H1 (cell line): ENCODE measurements at regions not wholly inside any gene's neighbourhood (a gene's known extent, or its start where the extent isn't known, plus 50 kb on each side); places are given as distances from the start of the nearest gene placed in this dataset.

Experiments
- CHD1 ChIP-seq: IDR thresholded peaks from 2 replicates; pipeline ENCODE4 v1.6.1; 2012; ENCODE audit warnings: low read depth, low read length, improper control_type of control experiment
- EZH2 ChIP-seq: fragments of 200-600 bp; sonication (generic); IDR thresholded peaks from 2 replicates; pipeline ENCODE4 v1.7.1; 2012; ENCODE audit warnings: low read depth, mild to moderate bottlenecking, moderate library complexity, low read length, inconsistent platforms; ENCODE audit not compliant: severe bottlenecking
- GABPA ChIP-seq: IDR thresholded peaks from 2 replicates; pipeline ENCODE4 v1.6.1; 2011; ENCODE audit warnings: mild to moderate bottlenecking, low read length, moderate library complexity, borderline replicate concordance; ENCODE audit not compliant: insufficient read depth
- GTF2F1 ChIP-seq: IDR thresholded peaks from 2 replicates; pipeline ENCODE4 v1.6.1; 2012; ENCODE audit warnings: low read depth, low read length, improper control_type of control experiment, borderline replicate concordance
- HDAC6 ChIP-seq: IDR thresholded peaks from one replicate; pipeline ENCODE4 v1.7.1; 2012; ENCODE audit warnings: low read depth, mild to moderate bottlenecking, inconsistent platforms, low read length, moderate library complexity
- POLR2A ChIP-seq, 2 experiments: IDR thresholded peaks; 1 replicate in 1 of 2; 2 replicates in 1 of 2; pipeline ENCODE4 v1.6.1; 2011; ENCODE audit warnings: low read depth in 2 of 2, low read length in 2 of 2, mild to moderate bottlenecking in 2 of 2; ENCODE audit errors: control extremely low read depth in 1 of 2
- TAF1 ChIP-seq: IDR thresholded peaks from 2 replicates; pipeline ENCODE4 v1.6.1; 2011; ENCODE audit warnings: mild to moderate bottlenecking, low read depth, low read length
- TCF12 ChIP-seq: IDR thresholded peaks from 2 replicates; pipeline ENCODE4 v1.6.1; 2011; ENCODE audit warnings: low read depth, mild to moderate bottlenecking, low read length
- YY1 ChIP-seq: IDR thresholded peaks from 2 replicates; pipeline ENCODE4 v1.6.1; 2011; ENCODE audit warnings: low read depth, mild to moderate bottlenecking, low read length
- ZNF274 ChIP-seq: IDR thresholded peaks from 2 replicates; pipeline ENCODE4 v1.7.0; 2012; ENCODE audit warnings: low read length, borderline replicate concordance; ENCODE audit errors: extremely low read depth
- TF ChIP-seq, protein P1 (sequence below), 3 experiments: IDR thresholded peaks; 1 replicate in 2 of 3; 2 replicates in 1 of 3; pipeline versions ENCODE4 v1.5.1 to v1.6.1; 2011; ENCODE audit warnings: low read length in 3 of 3, mild to moderate bottlenecking in 3 of 3, inconsistent platforms in 2 of 3, low read depth in 1 of 3, moderate library complexity in 1 of 3; ENCODE audit not compliant: insufficient read depth in 1 of 3; ENCODE audit errors: control extremely low read depth in 1 of 3

DNA sequence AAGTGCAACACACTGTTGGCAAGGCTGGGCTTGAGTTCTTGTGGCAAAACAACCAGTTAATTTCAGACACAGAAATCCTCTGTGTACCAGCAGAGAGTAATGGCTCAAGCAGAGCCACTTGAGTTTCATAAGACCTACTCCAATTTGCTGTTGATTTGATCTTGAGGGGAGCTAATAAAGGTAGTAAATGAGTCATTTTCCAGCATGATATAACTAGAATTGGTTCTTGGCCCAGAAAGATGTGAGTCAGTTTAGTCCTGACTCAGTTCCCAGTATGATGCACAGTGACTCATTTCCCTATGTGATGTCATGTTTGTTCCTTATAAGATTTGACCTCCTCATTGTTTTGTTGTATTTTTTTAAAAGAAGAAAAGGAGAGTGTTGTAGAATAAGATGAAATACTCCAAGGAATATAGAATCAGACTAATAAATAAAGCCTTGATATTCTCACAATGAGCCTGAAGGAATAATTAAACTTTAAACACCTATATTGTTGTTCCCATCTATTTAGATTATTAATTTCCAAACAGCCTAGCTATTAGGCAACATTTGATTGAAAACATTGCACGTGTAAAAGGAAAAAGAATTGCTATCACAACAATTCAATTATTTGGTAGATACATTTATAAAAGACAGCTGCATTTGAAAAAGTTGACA lies 186.2 kb downstream of the REEP3 start:
- TF ChIP-seq TCF12 (no peak), CHD1 (no peak), EZH2 (no peak), POLR2A (IDR thresholded peaks at IDR 0.05; ENCODE audit: control extremely low read depth in 1 of 2, low read depth in 2 of 2, low read length in 2 of 2) (no peak), ZNF274 (no peak), YY1 (no peak), TAF1 (no peak), GTF2F1 (no peak), HDAC6 (no peak), GABPA (no peak)
- TF ChIP-seq, protein P1, sequence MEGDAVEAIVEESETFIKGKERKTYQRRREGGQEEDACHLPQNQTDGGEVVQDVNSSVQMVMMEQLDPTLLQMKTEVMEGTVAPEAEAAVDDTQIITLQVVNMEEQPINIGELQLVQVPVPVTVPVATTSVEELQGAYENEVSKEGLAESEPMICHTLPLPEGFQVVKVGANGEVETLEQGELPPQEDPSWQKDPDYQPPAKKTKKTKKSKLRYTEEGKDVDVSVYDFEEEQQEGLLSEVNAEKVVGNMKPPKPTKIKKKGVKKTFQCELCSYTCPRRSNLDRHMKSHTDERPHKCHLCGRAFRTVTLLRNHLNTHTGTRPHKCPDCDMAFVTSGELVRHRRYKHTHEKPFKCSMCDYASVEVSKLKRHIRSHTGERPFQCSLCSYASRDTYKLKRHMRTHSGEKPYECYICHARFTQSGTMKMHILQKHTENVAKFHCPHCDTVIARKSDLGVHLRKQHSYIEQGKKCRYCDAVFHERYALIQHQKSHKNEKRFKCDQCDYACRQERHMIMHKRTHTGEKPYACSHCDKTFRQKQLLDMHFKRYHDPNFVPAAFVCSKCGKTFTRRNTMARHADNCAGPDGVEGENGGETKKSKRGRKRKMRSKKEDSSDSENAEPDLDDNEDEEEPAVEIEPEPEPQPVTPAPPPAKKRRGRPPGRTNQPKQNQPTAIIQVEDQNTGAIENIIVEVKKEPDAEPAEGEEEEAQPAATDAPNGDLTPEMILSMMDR (IDR thresholded peaks at IDR 0.05; ENCODE audit: control extremely low read depth in 1 of 3, insufficient read depth in 1 of 3, low read depth in 1 of 3, low read length in 3 of 3): no peak
